Upper lobe of left lung (tissue), 6 donors: ENCODE measurements at regions not wholly inside any gene's neighbourhood (a gene's known extent, or its start where the extent isn't known, plus 50 kb on each side); places are given as distances from the start of the nearest gene placed in this dataset.
A peak's percentile ranks its signal among the peaks of the same experiment; 100 is the strongest.

Experiments used
- ATAC-seq, 2 donors: fragments of 200-7000 bp; cut with Tn5 transposase; one replicate each; pipeline ENCODE4 v1.9.1; 2022; ENCODE audit warnings: mild to moderate bottlenecking in 2 of 2, moderate library complexity in 2 of 2; ENCODE audit not compliant: low FRiP score in 2 of 2
- DNase-seq, 2 donors: peaks; one replicate each; pipeline ENCODE4 v3.0.0-alpha.2; 2019 to 2020
- H3K27ac ChIP-seq, 4 donors: fragments of 200-600 bp; sonication (generic); one replicate each; pipeline ENCODE4 v1.5.1; 2016 to 2019
- H3K27me3 ChIP-seq, 4 donors: fragments of 200-600 bp; sonication (generic); one replicate each; pipeline ENCODE4 v1.5.1; 2017 to 2019
- H3K36me3 ChIP-seq, 4 donors: fragments of 200-600 bp; sonication (generic); one replicate each; pipeline ENCODE4 v1.5.1; 2016 to 2019
- H3K4me1 ChIP-seq, 4 donors: fragments of 200-600 bp; sonication (generic); one replicate each; pipeline ENCODE4 v1.5.1; 2018 to 2019
- H3K4me3 ChIP-seq, 4 donors: fragments of 200-600 bp; sonication (generic); one replicate each; pipeline ENCODE4 v1.5.1; 2017 to 2019; ENCODE audit warnings: mild to moderate bottlenecking in 2 of 4, moderate library complexity in 1 of 4
- H3K9me3 ChIP-seq, 4 donors: fragments of 200-600 bp; sonication (generic); one replicate each; pipeline ENCODE4 v1.5.1; 2018 to 2019
- EP300 ChIP-seq, 4 donors: sonication (generic); formaldehyde crosslinking; IDR thresholded peaks; one replicate each; pipeline ENCODE4 v1.5.1; 2017; ENCODE audit warnings: antibody characterized with exemption in 4 of 4, control low read depth in 2 of 4
- POLR2A ChIP-seq, 4 donors: fragments of 450-650 bp; IDR thresholded peaks; one replicate each; pipeline ENCODE4 v1.5.1; 2016 to 2017; ENCODE audit warnings: antibody characterized with exemption in 4 of 4, mild to moderate bottlenecking in 2 of 4
- POLR2AphosphoS5 ChIP-seq, 2 donors: sonication (generic); formaldehyde crosslinking; IDR thresholded peaks; one replicate each; pipeline ENCODE4 v1.5.1; 2017; ENCODE audit warnings: antibody characterized with exemption in 2 of 2
- WGBS, 2 donors: methylation state at CpG; one replicate each; pipeline ENCODE4 v1.1.5; 2017 to 2018; 5-methylcytosine and 5-hydroxymethylcytosine counted together
- TF ChIP-seq, protein P1 (sequence below), 6 experiments: fragments of 450-650 bp in 4 of 6; fragments of 200-600 bp in 2 of 6; sonication (generic) in 2 of 6; IDR thresholded peaks; one replicate each; pipeline ENCODE4 v1.5.1; 2016 to 2019; ENCODE audit warnings: antibody characterized with exemption in 6 of 6
- donor health status: DM: no; HTN: no; CAD: no; lungs with moderate emphysema.
- donor health status: DM: no; HTN: yes; CAD: no; lungs with severe emphysema.

- Histone ChIP-seq H3K4me1 (peaks cover 0 to 2% (median under 1%) of the 10 kb centered on the region in 4 donors), H3K36me3 (no peaks in the 10 kb centered on the region), H3K9me3 (no peaks in the 10 kb centered on the region), H3K27me3 (no peaks in the 10 kb centered on the region), H3K4me3 (no peak overlapping the region), H3K27ac (no peak overlapping the region)
- ATAC-seq, result peak in 1 of 2 donors; percentile 39
- WGBS, 2 donors, result 73% methylated on average over 5 of the region's 5 CpGs
- DNase-seq, result no peak
- TF ChIP-seq POLR2AphosphoS5 (IDR thresholded peaks at IDR 0.05), result no peak
- TF ChIP-seq EP300 (IDR thresholded peaks at IDR 0.05), result no peak
- TF ChIP-seq POLR2A (IDR thresholded peaks at IDR 0.05), result no peak
- TF ChIP-seq, protein P1, sequence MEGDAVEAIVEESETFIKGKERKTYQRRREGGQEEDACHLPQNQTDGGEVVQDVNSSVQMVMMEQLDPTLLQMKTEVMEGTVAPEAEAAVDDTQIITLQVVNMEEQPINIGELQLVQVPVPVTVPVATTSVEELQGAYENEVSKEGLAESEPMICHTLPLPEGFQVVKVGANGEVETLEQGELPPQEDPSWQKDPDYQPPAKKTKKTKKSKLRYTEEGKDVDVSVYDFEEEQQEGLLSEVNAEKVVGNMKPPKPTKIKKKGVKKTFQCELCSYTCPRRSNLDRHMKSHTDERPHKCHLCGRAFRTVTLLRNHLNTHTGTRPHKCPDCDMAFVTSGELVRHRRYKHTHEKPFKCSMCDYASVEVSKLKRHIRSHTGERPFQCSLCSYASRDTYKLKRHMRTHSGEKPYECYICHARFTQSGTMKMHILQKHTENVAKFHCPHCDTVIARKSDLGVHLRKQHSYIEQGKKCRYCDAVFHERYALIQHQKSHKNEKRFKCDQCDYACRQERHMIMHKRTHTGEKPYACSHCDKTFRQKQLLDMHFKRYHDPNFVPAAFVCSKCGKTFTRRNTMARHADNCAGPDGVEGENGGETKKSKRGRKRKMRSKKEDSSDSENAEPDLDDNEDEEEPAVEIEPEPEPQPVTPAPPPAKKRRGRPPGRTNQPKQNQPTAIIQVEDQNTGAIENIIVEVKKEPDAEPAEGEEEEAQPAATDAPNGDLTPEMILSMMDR (IDR thresholded peaks at IDR 0.05), result no peak
Observed at GRCh38 chr20:39946053-39946810, 742.8 kb downstream of the MAFB start.

- Histone ChIP-seq H3K27ac (no peak overlapping the region), H3K9me3 (no peaks in the 10 kb centered on the region), H3K4me1 (peaks cover 0 to 6% (median 1%) of the 10 kb centered on the region in 4 donors), H3K27me3 (no peaks in the 10 kb centered on the region), H3K36me3 (no peaks in the 10 kb centered on the region), H3K4me3 (no peak overlapping the region)
- DNase-seq (no peak), ATAC-seq (no peak)
- no peak for TF ChIP-seq EP300 (IDR thresholded peaks at IDR 0.05)
- TF ChIP-seq, protein P1 (IDR thresholded peaks at IDR 0.05), result no peak
- no peak for TF ChIP-seq POLR2A (IDR thresholded peaks at IDR 0.05)
- TF ChIP-seq POLR2AphosphoS5 (IDR thresholded peaks at IDR 0.05), result no peak
Observed at GRCh38 chr20:39944861-39945260, 744.2 kb downstream of the MAFB start.

GRCh38 chr20:39943336-39943735 lies 745.7 kb downstream of the MAFB start:
- ATAC-seq (no peak), DNase-seq (no peak)
- H3K27ac ChIP-seq, result no peak overlapping the region
- H3K4me1 ChIP-seq, result peaks cover 0 to 6% (median 1%) of the 10 kb centered on the region in 4 donors
- H3K27me3 ChIP-seq, result no peaks in the 10 kb centered on the region
- WGBS, 2 donors, result 80 to 89% methylated on average over 6 of the region's 6 CpGs
- H3K9me3 ChIP-seq, result no peaks in the 10 kb centered on the region
- no peaks in the 10 kb centered on the region for H3K36me3 ChIP-seq
- H3K4me3 ChIP-seq, result no peak overlapping the region
- TF ChIP-seq POLR2AphosphoS5 (IDR thresholded peaks at IDR 0.05) (no peak), POLR2A (IDR thresholded peaks at IDR 0.05) (no peak), EP300 (IDR thresholded peaks at IDR 0.05) (no peak)
- TF ChIP-seq, protein P1 (IDR thresholded peaks at IDR 0.05), result no peak

DNA sequence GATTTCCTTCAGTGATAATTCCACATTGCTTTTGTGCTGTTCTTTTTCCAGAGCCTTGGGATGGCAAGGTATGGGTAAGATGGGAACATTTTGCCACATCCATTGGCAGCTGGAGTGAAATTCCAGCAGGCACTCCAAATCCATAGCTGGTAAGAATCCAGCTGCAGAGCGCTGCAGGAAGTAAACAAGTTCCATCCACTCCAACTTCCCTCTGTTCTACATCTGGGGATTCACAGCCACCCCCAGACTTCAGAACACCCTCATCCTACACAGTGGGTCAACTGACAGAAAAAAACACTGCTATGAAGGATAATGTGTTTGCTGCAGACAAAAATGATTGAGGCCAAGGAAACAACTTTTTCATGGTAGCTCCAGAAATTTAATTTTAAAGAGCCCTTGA lies 747.8 kb downstream of the MAFB start:
- no peaks in the 10 kb centered on the region for H3K27me3 ChIP-seq
- H3K9me3 ChIP-seq, result no peaks in the 10 kb centered on the region
- H3K36me3 ChIP-seq, result no peaks in the 10 kb centered on the region
- DNase-seq (no peak), ATAC-seq (no peak)
- H3K27ac ChIP-seq, result no peak overlapping the region
- 17 to 32% methylated on average over 1 of the region's 1 CpG for WGBS, 2 donors
- H3K4me3 ChIP-seq, result no peak overlapping the region
- peaks cover 0 to 6% (median 1%) of the 10 kb centered on the region in 4 donors for H3K4me1 ChIP-seq
- TF ChIP-seq POLR2AphosphoS5 (IDR thresholded peaks at IDR 0.05), result no peak
- no peak for TF ChIP-seq EP300 (IDR thresholded peaks at IDR 0.05)
- TF ChIP-seq, protein P1 (IDR thresholded peaks at IDR 0.05), result no peak
- no peak for TF ChIP-seq POLR2A (IDR thresholded peaks at IDR 0.05)
